Nephron (organoid): ENCODE measurements at regions not wholly inside any gene's neighbourhood (a gene's known extent, or its start where the extent isn't known, plus 50 kb on each side); places are given as distances from the start of the nearest gene placed in this dataset.

ENCODE experiments used
- H3K27ac Mint-ChIP-seq, 3 experiments: 2 replicates each; pipeline ENCODE4 v1.8.0; 2020; ENCODE audit warnings: mixed read lengths in 3 of 3, mild to moderate bottlenecking in 2 of 3, moderate library complexity in 1 of 3
- H3K27me3 Mint-ChIP-seq: 2 replicates; pipeline ENCODE4 v1.8.0; 2021; ENCODE audit warnings: low read depth, mild to moderate bottlenecking, moderate library complexity, mixed read lengths
- H3K36me3 Mint-ChIP-seq: 2 replicates; pipeline ENCODE4 v1.8.0; 2020; ENCODE audit warnings: low read depth, mixed read lengths
- H3K4me1 Mint-ChIP-seq: 2 replicates; pipeline ENCODE4 v1.8.0; 2020; ENCODE audit warnings: mixed read lengths
- H3K4me3 Mint-ChIP-seq, 3 experiments: 2 replicates each; pipeline ENCODE4 v1.8.0; 2020; ENCODE audit warnings: mild to moderate bottlenecking in 3 of 3, mixed read lengths in 3 of 3, moderate library complexity in 2 of 3
- H3K9me3 Mint-ChIP-seq: 2 replicates; pipeline ENCODE4 v1.8.0; 2020; ENCODE audit warnings: mixed read lengths
- CTCF ChIP-seq, 3 experiments: fragments of 200-600 bp; sonication (generic); IDR thresholded peaks; one replicate each; pipeline ENCODE4 v1.5.0; 2021; ENCODE audit warnings: antibody characterized with exemption in 3 of 3; ENCODE audit not compliant: unreplicated experiment in 3 of 3

- no peak for TF ChIP-seq CTCF (IDR thresholded peaks at IDR 0.05; ENCODE audit: unreplicated experiment in 3 of 3)
These were observed 210.8 kb downstream of the RFC3 start for GRCh38 chr13:34028496-34029442.

GRCh38 chr13:34030782-34031181 is 212.8 kb downstream of the RFC3 start:
- Mint-ChIP-seq H3K4me1 (peaks cover 7% of the 10 kb centered on the region), H3K27me3 (no peaks in the 10 kb centered on the region), H3K36me3 (no peaks in the 10 kb centered on the region), H3K27ac (no peak overlapping the region), H3K9me3 (peaks cover 17% of the 10 kb centered on the region), H3K4me3 (no peak overlapping the region)
- no peak for TF ChIP-seq CTCF (IDR thresholded peaks at IDR 0.05; ENCODE audit: unreplicated experiment in 3 of 3)

More at GRCh38 chr13:34028496-34029442, 210.8 kb downstream of the RFC3 start:
- no peaks in the 10 kb centered on the region for H3K27me3 Mint-ChIP-seq
- peaks cover 7% of the 10 kb centered on the region for H3K4me1 Mint-ChIP-seq
- no peak overlapping the region for H3K27ac Mint-ChIP-seq
- H3K9me3 Mint-ChIP-seq, result peaks cover 16% of the 10 kb centered on the region
- H3K36me3 Mint-ChIP-seq, result no peaks in the 10 kb centered on the region
- no peak overlapping the region for H3K4me3 Mint-ChIP-seq

GRCh38 chr13:34031610-34032009 is 213.7 kb downstream of the RFC3 start:
- Mint-ChIP-seq H3K9me3 (peaks cover 13% of the 10 kb centered on the region), H3K36me3 (peaks cover 3% of the 10 kb centered on the region), H3K27me3 (no peaks in the 10 kb centered on the region), H3K27ac (peak overlapping the region in 1 of 3 experiments; percentile 3), H3K4me3 (no peak overlapping the region), H3K4me1 (peaks cover 7% of the 10 kb centered on the region)
- no peak for TF ChIP-seq CTCF (IDR thresholded peaks at IDR 0.05; ENCODE audit: unreplicated experiment in 3 of 3)

- Mint-ChIP-seq H3K27me3 (no peaks in the 10 kb centered on the region), H3K36me3 (peaks cover 3% of the 10 kb centered on the region), H3K4me3 (no peak overlapping the region), H3K27ac (no peak overlapping the region), H3K4me1 (peaks cover 7% of the 10 kb centered on the region), H3K9me3 (peaks cover 10% of the 10 kb centered on the region)
- no peak for TF ChIP-seq CTCF (IDR thresholded peaks at IDR 0.05; ENCODE audit: unreplicated experiment in 3 of 3)
These were observed 216.5 kb downstream of the RFC3 start for GRCh38 chr13:34034411-34034810.

GRCh38 chr13:34035178-34035577 is 217.2 kb downstream of the RFC3 start:
- H3K27me3 Mint-ChIP-seq, result no peaks in the 10 kb centered on the region
- no peak overlapping the region for H3K27ac Mint-ChIP-seq
- no peak overlapping the region for H3K4me3 Mint-ChIP-seq
- H3K4me1 Mint-ChIP-seq, result peaks cover 7% of the 10 kb centered on the region
- H3K36me3 Mint-ChIP-seq, result peaks cover 3% of the 10 kb centered on the region
- peaks cover 10% of the 10 kb centered on the region for H3K9me3 Mint-ChIP-seq
- no peak for TF ChIP-seq CTCF (IDR thresholded peaks at IDR 0.05; ENCODE audit: unreplicated experiment in 3 of 3)
